ENCODE measurements at regions not wholly inside any gene's neighbourhood (a gene's known extent, or its start where the extent isn't known, plus 50 kb on each side); places are given as distances from the start of the nearest gene placed in this dataset.
"Not testable (repeated sequence)": the region's sequence is repeated elsewhere in the genome, so short reads cannot be mapped to it uniquely, and the experiment has no call there.

GRCh38 chr5:84961193-84961592 is 576.5 kb upstream of the EDIL3 start:
- no peak for DNase-seq

- no peak for DNase-seq
Observed at GRCh38 chr5:84961903-84962302, 577.2 kb upstream of the EDIL3 start.

GRCh38 chr5:84983093-84983492 is 598.4 kb upstream of the EDIL3 start:
- DNase-seq = no peak

GRCh38 chr5:84985148-84985547 is 600.5 kb upstream of the EDIL3 start:
- DNase-seq = no peak

GRCh38 chr5:84986688-84987087 is 602.0 kb upstream of the EDIL3 start:
- no peak for DNase-seq

GRCh38 chr5:85000671-85001070 is 616.0 kb upstream of the EDIL3 start:
- DNase-seq = no peak

- not testable (repeated sequence) for DNase-seq
Observed at GRCh38 chr5:85002026-85002425, 617.3 kb upstream of the EDIL3 start.

GRCh38 chr5:85010014-85010562 is 625.4 kb upstream of the EDIL3 start:
- DNase-seq = no peak

GRCh38 chr5:85017261-85017660 is 632.6 kb upstream of the EDIL3 start:
- no peak for DNase-seq

- DNase-seq = no peak
Observed at GRCh38 chr5:85030316-85031084, 645.8 kb upstream of the EDIL3 start.

- DNase-seq = peak; percentile 59 to 73
Observed at GRCh38 chr5:85049020-85049419, 664.3 kb upstream of the EDIL3 start.

- DNase-seq = no peak
Observed at GRCh38 chr5:85052826-85053225, 668.1 kb upstream of the EDIL3 start.

GRCh38 chr5:85069659-85070640 is 685.3 kb upstream of the EDIL3 start:
- DNase-seq = no peak

- peak; percentile 2 to 33 for DNase-seq
Observed at GRCh38 chr5:85077581-85077980, 692.9 kb upstream of the EDIL3 start.

- DNase-seq = no peak
Observed at GRCh38 chr5:85096421-85096820, 711.7 kb upstream of the EDIL3 start.

GRCh38 chr5:85108471-85108870 is 723.8 kb upstream of the EDIL3 start:
- peak; percentile 4 to 26 for DNase-seq

GRCh38 chr5:85109616-85110015 is 724.9 kb upstream of the EDIL3 start:
- DNase-seq = no peak

- DNase-seq = no peak
Observed at GRCh38 chr5:85132269-85132668, 747.6 kb upstream of the EDIL3 start.

GRCh38 chr5:85140471-85140870 is 755.8 kb upstream of the EDIL3 start:
- no peak for DNase-seq

GRCh38 chr5:85143138-85143537 is 758.5 kb upstream of the EDIL3 start:
- DNase-seq = no peak

- no peak for DNase-seq
Observed at GRCh38 chr5:85148701-85149100, 764.0 kb upstream of the EDIL3 start.

- DNase-seq = no peak
Observed at GRCh38 chr5:85159395-85159794, 774.7 kb upstream of the EDIL3 start.

GRCh38 chr5:85168474-85168873 is 783.8 kb upstream of the EDIL3 start:
- DNase-seq = no peak

GRCh38 chr5:85170183-85170582 is 785.5 kb upstream of the EDIL3 start:
- DNase-seq = no peak

Data from Kasumi-1 (cell line).